ENCODE measurements at regions not wholly inside any gene's neighbourhood (a gene's known extent, or its start where the extent isn't known, plus 50 kb on each side); places are given as distances from the start of the nearest gene placed in this dataset.

DNA sequence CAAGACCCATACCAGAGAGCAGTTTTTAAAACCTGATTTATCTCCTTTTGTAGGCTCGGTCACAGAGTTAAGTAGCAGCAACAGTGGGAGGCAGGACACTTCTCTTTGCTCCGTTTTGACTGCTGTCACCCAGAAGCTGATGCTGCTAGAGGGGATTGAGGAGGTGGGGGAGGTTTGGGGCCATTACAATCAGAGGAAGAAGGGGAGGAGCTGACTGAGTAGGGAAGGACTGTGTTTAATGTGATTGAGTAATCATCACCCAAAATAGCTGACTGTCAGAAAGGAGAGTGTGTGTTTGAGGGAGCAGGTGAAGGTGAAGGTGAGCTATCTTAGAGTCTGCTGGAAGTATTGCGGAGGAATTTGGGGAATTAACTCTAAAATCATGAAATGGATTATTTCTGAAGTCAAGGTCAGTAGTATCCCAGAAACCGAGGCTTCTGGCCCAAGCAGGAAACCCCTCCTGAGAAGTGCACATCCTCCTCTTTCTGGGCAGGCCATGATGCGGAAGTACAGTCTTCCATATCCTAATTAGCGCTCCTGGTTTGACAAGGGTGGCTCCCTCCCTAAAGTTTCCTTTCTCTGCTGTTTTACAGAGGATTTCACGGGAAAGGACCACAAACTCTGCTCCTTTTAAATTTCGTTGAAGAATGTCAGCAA is 214.9 kb downstream of the PLK2 start:
- no peak overlapping the region for H3K27ac ChIP-seq
- H3K4me1 ChIP-seq = peaks cover 0 to 14% of the 10 kb centered on the region in 2 donors
- no peak overlapping the region for H3K4me3 ChIP-seq
- H3K27me3 ChIP-seq = no peaks in the 10 kb centered on the region
- intact Hi-C loops (cut with DNase I) = no loop called here
- H3K9me3 ChIP-seq = no peaks in the 10 kb centered on the region
- DNase-seq (ENCODE audit: low spot score in 2 of 2) = no peak
- no peaks in the 10 kb centered on the region for H3K36me3 ChIP-seq
- TF ChIP-seq, protein P1, sequence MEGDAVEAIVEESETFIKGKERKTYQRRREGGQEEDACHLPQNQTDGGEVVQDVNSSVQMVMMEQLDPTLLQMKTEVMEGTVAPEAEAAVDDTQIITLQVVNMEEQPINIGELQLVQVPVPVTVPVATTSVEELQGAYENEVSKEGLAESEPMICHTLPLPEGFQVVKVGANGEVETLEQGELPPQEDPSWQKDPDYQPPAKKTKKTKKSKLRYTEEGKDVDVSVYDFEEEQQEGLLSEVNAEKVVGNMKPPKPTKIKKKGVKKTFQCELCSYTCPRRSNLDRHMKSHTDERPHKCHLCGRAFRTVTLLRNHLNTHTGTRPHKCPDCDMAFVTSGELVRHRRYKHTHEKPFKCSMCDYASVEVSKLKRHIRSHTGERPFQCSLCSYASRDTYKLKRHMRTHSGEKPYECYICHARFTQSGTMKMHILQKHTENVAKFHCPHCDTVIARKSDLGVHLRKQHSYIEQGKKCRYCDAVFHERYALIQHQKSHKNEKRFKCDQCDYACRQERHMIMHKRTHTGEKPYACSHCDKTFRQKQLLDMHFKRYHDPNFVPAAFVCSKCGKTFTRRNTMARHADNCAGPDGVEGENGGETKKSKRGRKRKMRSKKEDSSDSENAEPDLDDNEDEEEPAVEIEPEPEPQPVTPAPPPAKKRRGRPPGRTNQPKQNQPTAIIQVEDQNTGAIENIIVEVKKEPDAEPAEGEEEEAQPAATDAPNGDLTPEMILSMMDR (IDR thresholded peaks at IDR 0.05) = no peak

DNA sequence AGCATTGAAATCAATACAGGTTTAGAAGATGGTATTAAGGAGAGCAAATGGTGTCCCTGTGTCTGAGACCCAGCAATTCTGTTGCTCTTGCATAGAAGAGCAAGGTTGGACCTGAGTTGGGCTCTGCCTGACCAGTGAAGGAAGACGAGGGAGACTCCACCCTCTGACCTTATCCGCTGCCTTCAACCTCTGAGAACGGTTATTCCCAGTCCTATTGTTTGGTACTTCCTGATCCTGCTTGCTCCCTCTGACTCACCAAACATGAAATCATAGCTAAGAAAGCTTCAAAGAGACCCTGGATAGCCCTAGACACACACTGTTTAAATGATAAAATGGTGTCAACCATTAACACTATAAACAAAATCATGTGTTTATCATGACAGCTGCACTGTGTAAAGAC is 218.5 kb downstream of the PLK2 start:
- TF ChIP-seq, protein P1 (IDR thresholded peaks at IDR 0.05) = no peak
- H3K9me3 ChIP-seq = no peaks in the 10 kb centered on the region
- no peaks in the 10 kb centered on the region for H3K36me3 ChIP-seq
- H3K4me3 ChIP-seq = no peak overlapping the region
- no peak overlapping the region for H3K27ac ChIP-seq
- DNase-seq (ENCODE audit: low spot score in 2 of 2) = no peak
- H3K4me1 ChIP-seq = peaks cover 0 to 3% of the 10 kb centered on the region in 2 donors
- no peaks in the 10 kb centered on the region for H3K27me3 ChIP-seq
- intact Hi-C loops (cut with DNase I) = no loop called here

DNA sequence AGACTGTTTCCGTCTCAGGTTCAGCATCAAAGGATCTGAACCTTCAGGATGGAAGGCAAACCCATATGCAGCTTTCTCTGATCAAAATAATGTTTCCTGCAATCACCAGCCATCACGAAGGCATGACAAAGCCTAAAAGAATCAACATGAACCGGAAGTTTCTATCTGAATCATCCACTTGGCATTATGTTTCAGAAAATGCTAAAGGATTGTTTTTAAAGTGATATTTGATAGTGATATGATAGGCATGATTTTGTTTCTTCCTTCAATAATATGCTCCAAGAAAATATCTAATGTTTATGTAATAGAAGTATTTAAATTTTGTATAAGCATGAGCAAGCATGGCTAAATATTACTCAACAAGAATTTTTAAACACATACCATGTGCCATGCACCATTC is 219.6 kb downstream of the PLK2 start:
- TF ChIP-seq, protein P1 (IDR thresholded peaks at IDR 0.05) = no peak
- H3K27ac ChIP-seq = no peak overlapping the region
- no peak overlapping the region for H3K4me3 ChIP-seq
- intact Hi-C loops (cut with DNase I) = no loop called here
- no peaks in the 10 kb centered on the region for H3K36me3 ChIP-seq
- no peaks in the 10 kb centered on the region for H3K9me3 ChIP-seq
- peaks cover 0 to 3% of the 10 kb centered on the region in 2 donors for H3K4me1 ChIP-seq
- no peak for DNase-seq (ENCODE audit: low spot score in 2 of 2)
- H3K27me3 ChIP-seq = no peaks in the 10 kb centered on the region

DNA sequence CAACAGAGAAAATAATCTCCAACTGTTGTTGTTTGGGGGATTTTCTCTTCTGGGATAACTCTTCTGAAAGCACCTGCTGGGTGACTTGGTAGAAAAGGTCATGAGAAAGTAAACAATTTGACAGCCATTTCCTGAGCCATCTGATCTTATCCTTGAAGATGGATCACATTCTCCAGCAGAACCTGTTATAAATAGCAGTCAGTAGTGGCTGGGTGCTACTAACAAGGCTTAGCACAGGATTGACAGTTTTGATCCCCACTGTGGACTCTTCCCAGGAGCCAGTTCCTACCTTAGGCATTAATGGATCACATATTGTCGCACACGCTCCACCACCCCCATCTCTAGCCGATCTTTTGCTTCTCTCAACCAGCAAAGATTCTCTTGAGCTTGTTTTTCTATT is 220.2 kb downstream of the PLK2 start:
- no peaks in the 10 kb centered on the region for H3K9me3 ChIP-seq
- intact Hi-C loops (cut with DNase I) = no loop called here
- no peak overlapping the region for H3K27ac ChIP-seq
- no peaks in the 10 kb centered on the region for H3K36me3 ChIP-seq
- DNase-seq (ENCODE audit: low spot score in 2 of 2) = no peak
- peaks cover 0 to 3% of the 10 kb centered on the region in 2 donors for H3K4me1 ChIP-seq
- TF ChIP-seq, protein P1 (IDR thresholded peaks at IDR 0.05) = no peak
- H3K4me3 ChIP-seq = no peak overlapping the region
- no peaks in the 10 kb centered on the region for H3K27me3 ChIP-seq

DNA sequence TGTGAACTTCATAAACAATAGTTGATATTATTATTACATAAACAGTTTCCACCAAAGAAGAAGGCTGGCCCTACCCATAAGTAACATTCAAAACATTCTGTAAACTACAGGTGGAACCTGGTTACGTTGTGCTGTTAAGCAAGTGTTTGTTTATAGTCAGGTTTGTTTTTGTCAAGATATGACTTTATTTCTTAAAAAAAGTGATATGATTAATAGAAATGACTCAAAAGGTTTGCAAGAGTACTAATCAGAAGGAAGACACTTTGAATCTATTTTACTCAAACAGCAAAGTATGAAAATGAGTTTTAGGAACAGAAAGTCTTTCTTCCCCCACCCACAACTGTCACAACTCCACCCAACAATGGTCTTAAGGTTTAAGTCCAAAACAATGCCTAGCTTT is 220.8 kb downstream of the PLK2 start:
- H3K27ac ChIP-seq = no peak overlapping the region
- no peaks in the 10 kb centered on the region for H3K27me3 ChIP-seq
- H3K9me3 ChIP-seq = no peaks in the 10 kb centered on the region
- no peak overlapping the region for H3K4me3 ChIP-seq
- TF ChIP-seq, protein P1 (IDR thresholded peaks at IDR 0.05) = no peak
- intact Hi-C loops (cut with DNase I) = no loop called here
- no peaks in the 10 kb centered on the region for H3K36me3 ChIP-seq
- DNase-seq (ENCODE audit: low spot score in 2 of 2) = no peak
- H3K4me1 ChIP-seq = peaks cover 0 to 3% of the 10 kb centered on the region in 2 donors

DNA sequence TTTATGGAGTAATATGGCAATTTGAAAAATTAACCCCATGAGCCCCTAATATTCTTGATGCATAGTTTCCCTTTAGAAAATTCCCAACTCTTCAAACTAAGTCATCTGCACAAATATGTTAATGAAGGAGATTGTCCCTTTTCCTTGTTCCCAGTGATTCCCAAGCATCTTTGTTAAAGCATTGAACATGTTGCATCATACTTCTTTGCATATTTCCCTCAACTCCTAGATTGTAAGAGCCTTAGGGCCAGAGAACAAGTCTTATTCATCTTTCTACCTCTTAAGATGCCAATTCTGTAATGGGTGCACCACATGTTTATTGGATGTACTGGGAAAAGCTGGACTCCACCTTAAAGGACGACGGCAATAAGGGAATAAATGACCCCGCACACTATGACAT is 223.4 kb downstream of the PLK2 start:
- DNase-seq (ENCODE audit: low spot score in 2 of 2) = no peak
- H3K9me3 ChIP-seq = no peaks in the 10 kb centered on the region
- no peak overlapping the region for H3K4me3 ChIP-seq
- no peaks in the 10 kb centered on the region for H3K36me3 ChIP-seq
- peaks cover 0 to 3% of the 10 kb centered on the region in 2 donors for H3K4me1 ChIP-seq
- intact Hi-C loops (cut with DNase I) = no loop called here
- TF ChIP-seq, protein P1 (IDR thresholded peaks at IDR 0.05) = no peak
- H3K27me3 ChIP-seq = no peaks in the 10 kb centered on the region
- H3K27ac ChIP-seq = no peak overlapping the region
